DMS53 treated with DMSO at 0.1 percent for 48 hours (cell line): ENCODE measurements at regions not wholly inside any gene's neighbourhood (a gene's known extent, or its start where the extent isn't known, plus 50 kb on each side); places are given as distances from the start of the nearest gene placed in this dataset.

Experiments
- DNase-seq: peaks from one replicate; lab custom pipeline; 2025; ENCODE audit not compliant: unreplicated experiment; lab: John Stamatoyannopoulos, UW

DNA sequence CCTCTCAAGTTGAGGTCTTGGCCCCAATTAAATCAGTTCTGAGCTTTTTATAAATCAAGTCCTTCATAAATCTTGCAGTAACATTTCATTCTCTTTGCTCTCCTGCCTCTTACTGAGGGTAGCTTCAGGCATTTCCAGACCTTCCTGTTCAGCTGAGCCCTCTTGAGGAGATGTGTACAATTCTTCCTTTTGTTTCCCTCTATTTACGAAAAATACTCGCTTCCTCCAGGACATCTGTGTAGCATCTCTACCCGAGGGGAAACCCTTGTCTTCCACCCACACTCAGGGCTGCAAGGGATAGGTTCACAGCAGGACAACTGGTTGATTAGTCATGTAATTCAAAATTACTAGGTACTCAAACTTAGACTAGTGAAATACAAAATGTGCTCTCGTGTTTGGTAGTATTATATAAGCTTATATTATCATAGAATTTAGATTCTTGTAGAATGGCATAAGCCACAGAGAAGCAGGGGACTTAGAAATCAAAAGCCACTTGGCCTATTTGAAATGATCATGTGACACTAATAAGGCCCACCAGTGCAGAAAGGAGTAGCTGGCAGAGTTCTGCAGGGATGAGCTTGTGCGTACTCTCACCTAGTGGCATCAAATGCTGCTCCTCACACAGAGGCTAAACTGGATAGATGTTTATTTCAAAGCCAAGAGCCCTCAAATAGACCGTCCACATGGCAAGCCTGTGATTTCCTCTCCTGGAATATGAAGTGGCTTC, 126.7 kb downstream of the GDAP2 start:
- no peak for DNase-seq

DNA sequence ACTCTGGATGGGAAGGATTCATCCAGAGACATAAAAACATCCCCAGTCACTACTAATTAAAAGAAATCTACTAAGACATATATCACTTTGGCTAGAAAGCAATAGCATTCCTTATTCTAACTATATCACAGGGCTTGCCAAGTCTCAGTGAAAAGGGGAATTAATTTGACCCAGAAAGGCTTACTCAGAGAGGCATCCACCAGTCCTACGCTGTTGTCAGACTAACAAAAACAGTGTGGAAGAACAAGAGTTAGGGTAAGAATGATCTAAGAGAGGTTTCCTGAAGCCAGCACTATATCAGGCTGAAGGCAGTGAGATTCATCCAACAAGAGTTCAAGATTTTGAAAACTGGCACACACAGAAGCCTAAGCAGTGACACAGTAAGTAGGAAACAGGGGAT, 126.1 kb downstream of the GDAP2 start:
- no peak for DNase-seq

DNA sequence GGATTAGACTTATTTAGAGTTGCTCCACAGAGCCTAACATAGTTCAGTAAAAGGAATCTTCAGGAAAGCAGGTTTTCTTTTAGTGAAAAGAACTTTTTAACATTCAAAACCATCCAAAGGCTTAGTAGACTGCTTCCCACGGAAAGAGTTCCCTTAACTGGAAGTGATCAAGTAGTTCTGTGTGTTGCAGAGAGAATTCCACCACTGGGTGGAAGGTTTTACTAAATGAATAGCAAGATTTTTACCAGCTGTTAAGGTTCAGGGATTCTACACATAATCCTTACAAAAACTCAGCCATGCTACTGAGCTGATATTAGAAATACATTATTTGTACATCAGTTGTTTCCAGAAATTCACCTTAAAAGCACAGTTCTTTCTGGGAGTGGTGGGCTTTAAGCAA, 119.7 kb downstream of the GDAP2 start:
- DNase-seq = no peak

- no peak for DNase-seq
These were observed 118.9 kb downstream of the GDAP2 start for GRCh38 chr1:117810553-117810952.

- DNase-seq = no peak
These were observed 116.4 kb downstream of the GDAP2 start for GRCh38 chr1:117812869-117813511.
